NCI-H2227 (cell line): ENCODE measurements at regions not wholly inside any gene's neighbourhood (a gene's known extent, or its start where the extent isn't known, plus 50 kb on each side); places are given as distances from the start of the nearest gene placed in this dataset.
"Not testable (repeated sequence)": the region's sequence is repeated elsewhere in the genome, so short reads cannot be mapped to it uniquely, and the experiment has no call there.

Experiments used
- DNase-seq: peaks from one replicate; lab custom pipeline; 2025; ENCODE audit not compliant: unreplicated experiment; lab: John Stamatoyannopoulos, UW

- no peak for DNase-seq
Observed at GRCh38 chr4:126869967-126870366, 762.8 kb upstream of the INTU start.

DNA sequence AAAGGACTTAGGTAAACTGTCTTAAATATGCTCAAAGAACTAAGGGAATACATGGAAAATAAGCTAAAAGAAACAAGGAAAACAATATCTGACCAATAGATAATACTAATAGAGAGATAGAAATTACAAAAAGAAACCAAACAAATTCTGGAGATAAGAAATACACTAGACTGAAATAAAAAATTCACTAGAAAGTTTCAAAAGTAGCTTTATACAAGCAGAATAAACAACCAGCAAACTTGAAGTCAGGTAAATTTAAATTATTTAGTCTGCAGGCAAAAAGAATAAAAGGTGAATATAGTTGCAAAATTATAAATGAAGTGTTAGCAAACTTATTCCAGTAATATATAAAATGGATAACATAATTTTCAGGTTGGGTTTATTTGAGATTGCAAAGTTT is 760.9 kb upstream of the INTU start:
- no peak for DNase-seq

DNA sequence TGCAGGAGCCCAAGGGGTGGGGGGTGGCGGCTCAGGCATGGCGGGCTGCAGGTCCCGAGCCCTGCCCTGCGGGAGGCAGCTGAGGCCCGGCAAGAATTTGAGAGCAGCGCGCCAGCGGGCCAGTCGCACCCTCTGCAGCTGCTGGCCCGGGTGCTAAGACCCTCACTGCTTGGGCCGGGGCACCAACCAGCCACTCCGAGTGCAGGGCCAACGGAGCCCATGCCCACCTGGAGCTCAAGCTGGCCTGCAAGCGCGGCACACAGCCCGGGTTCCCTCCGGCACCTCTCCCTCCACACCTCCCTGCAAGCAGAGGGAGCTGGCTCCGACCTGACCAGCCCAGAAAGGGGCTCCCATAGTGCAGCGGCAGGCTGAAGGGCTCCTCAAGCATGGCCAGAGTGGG is 758.2 kb upstream of the INTU start:
- no peak for DNase-seq

- no peak for DNase-seq
Observed at GRCh38 chr4:126888968-126889367, 743.8 kb upstream of the INTU start.

DNA sequence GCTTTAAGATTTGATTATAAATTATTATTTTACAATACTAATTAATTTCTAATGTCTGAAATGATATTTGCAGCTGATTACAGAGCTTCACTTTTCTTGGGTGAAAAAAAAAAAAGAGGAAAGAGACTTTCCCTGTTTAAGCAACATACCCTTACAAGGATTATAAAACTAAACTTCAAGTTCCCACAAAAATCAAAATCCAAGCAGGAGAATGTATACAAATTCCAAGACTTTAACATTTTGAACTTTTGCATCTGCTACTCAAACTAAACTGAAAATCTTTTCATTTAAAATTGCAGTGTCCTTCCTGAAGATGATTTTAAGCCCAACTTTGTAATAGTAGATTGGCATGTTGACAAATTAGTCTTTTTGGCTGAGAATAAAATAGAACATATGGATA is 742.4 kb upstream of the INTU start:
- no peak for DNase-seq

DNA sequence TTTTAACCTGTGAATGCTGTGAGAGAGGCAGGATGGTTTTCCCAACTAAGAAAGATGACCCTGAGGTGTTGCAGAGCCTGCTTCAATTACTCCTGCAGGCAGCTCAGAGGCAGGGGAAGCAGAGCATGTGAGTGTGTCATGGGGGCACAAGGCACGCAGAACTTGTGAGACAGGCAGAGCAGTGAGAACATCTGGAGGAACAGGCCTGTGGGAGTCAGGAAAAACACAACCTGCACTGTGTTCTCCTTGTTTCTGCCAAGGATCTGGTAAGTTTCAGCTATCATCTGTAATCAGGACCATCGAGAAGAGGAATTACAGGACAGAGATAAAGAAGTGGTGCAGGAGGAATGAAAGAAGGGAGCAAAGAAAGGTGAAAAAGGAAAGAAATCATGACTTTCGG is 741.8 kb upstream of the INTU start:
- DNase-seq, result no peak

- no peak for DNase-seq
Observed at GRCh38 chr4:126894963-126895362, 737.8 kb upstream of the INTU start.

DNA sequence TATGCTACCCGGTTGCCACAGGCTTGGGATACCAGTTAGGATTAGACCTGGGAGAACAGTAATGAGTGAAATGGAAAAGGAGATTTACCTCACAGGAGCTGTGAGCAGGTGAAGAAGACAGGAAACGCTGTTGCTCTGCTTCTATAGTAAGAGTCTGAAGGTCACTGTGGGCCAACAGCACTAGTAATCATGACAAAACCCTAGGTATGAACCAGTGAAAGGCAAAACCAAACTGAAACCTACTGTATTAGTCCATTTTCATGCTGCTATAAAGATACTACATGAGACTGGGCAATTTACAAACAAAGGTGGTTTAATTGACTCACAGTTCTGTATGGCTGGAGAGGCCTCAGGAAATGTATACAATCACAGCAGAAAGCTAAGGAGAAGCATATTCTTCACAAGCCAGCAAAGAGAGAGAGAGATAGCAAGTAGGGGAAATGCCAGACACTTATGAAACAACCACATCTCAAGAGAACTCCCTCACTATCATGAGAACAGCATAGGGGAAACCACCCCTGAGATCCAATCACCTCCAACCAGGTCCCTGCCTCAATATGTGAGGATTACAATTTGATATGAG is 736.7 kb upstream of the INTU start:
- DNase-seq, result no peak

- no peak for DNase-seq
Observed at GRCh38 chr4:126897038-126897437, 735.7 kb upstream of the INTU start.

DNA sequence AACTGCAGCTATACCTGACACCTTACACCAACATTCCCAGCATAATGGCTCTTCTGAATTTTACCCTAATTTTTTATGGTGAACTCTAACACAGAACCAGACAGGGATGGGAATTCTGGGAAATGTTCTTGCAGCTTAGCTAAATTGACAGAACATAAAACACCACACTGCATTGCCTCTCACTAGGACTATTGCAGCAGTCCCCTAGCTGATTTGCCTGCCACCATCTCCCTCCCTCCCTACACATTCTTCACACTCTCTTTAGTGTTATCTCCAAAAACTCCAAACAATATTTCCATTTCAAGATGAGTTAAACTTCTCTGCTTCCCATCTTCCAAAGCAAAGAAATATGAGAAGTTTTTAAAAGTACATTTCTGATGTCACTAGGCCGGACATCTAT is 733.9 kb upstream of the INTU start:
- DNase-seq, result no peak

DNA sequence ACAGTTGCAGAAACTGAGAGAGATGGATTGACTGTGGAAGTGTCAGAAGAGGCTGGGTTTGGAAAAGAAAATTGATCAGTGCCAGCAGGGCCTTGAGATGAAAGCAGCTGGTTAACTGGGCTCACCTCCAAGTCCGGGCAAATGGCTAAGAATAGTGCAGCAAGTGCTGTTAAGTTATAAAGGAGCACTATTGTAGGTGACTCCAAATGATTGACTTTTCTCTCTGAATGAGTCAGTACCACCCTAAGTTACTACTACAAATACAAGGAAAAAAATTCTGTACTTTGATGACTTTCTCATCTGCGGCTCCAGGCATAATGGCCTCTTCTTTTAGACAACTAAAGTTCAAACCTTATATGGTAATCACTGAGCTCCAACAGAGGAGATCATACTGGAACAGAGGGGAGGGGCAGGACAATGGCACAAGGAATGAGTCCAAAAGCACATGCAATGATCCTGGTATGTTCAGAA is 733.4 kb upstream of the INTU start:
- DNase-seq, result no peak

GRCh38 chr4:126906466-126906865 is 726.3 kb upstream of the INTU start:
- DNase-seq, result no peak

DNA sequence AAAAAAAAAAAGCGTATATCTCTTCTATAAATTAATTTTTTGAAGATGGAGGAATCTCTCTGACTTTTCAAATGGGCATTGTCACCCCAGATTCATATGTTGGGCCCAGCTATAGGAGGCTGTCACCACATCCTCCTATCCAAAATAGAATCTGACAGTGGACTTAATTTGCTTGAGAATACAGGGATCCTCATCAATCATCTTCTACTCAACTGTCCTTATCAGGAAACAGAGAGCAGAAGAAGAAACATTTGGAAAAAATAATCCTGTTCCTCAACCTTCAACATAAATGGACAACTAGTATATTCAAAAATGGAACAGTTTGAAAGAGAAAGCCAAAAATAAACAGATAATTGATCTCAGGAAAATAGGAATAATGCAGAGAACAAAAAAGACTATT is 725.4 kb upstream of the INTU start:
- no peak for DNase-seq

GRCh38 chr4:126916049-126916625 is 716.6 kb upstream of the INTU start:
- no peak for DNase-seq

- DNase-seq, result peak; percentile 16
Observed at GRCh38 chr4:126916626-126917140, 716.1 kb upstream of the INTU start.

DNA sequence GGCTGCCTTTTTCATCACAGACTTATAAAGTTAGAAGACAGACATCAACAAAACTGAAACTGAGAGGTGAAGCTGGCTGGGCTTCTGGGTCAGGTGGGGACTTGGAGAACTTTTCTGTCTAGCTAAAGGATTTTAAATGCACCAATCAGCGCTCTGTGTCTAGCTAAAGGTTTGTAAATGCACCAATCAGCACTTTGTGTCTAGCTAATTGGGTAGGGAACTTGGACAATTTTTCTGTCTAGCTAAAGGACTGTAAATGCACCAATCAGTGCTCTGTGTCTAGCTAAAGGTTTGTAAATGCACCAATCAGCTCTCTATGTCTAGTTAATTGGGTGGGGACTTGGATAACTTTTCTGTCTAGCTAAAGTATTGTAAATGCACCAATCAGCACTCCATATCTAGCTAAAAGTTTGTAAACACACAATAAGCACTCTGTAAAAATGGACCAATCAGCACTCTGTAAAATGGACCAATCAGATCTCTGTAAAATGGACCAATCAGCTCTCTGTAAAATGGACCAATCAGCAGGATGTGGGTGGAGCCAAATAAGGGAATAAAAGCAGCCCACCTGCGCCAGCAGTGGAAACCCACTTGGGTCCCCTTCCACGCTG is 710.3 kb upstream of the INTU start:
- DNase-seq, result not testable (repeated sequence)

DNA sequence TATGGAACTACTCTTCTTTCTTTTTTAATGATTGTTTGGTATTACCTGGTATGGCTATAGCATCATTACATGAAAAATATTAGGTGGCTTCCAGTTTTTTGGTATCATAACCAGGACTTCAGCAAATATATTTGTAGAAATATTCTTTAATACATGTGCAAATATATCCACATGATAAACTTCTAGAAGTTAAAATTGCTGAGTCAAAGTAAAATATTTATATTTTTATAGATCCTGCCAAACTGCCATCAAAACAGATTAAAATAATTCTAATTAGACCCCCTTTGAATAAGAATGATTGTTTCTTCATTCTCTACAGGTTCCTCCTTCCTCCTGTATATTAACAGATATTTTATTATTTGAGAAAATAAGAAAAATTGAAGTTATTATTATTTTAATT is 708.5 kb upstream of the INTU start:
- DNase-seq, result no peak

GRCh38 chr4:126930059-126930458 is 702.7 kb upstream of the INTU start:
- not testable (repeated sequence) for DNase-seq

- no peak for DNase-seq
Observed at GRCh38 chr4:126935801-126936200, 697.0 kb upstream of the INTU start.

GRCh38 chr4:126937342-126937741 is 695.4 kb upstream of the INTU start:
- no peak for DNase-seq

- no peak for DNase-seq
Observed at GRCh38 chr4:126937846-126938422, 694.8 kb upstream of the INTU start.

DNA sequence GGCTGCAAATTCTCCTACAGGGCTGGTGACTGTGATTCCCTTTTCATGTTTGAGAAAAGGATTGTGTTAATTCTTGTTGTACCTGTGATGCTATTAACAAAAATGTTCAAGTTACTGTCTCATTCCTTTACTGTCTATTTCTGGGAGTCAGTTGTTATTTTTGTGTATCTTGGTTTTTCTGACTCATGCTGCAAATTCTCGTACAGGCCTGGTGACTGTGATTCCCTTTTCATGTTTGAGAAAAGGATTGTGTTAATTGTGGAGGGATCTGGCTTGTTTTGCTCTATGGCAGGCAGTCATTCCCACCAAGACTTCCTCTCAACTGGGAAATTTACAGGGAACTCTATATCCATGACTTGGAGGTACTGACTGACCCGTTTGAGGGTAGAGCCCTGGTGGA is 693.4 kb upstream of the INTU start:
- no peak for DNase-seq
